Inferior parietal cortex (tissue), 1 donor: ENCODE measurements at regions not wholly inside any gene's neighbourhood (a gene's known extent, or its start where the extent isn't known, plus 50 kb on each side); places are given as distances from the start of the nearest gene placed in this dataset.

ENCODE experiments used
- DNase-seq: peaks from one replicate; pipeline ENCODE4 v3.0.0-alpha.2; 2016; ENCODE audit errors: extremely low spot score

DNA sequence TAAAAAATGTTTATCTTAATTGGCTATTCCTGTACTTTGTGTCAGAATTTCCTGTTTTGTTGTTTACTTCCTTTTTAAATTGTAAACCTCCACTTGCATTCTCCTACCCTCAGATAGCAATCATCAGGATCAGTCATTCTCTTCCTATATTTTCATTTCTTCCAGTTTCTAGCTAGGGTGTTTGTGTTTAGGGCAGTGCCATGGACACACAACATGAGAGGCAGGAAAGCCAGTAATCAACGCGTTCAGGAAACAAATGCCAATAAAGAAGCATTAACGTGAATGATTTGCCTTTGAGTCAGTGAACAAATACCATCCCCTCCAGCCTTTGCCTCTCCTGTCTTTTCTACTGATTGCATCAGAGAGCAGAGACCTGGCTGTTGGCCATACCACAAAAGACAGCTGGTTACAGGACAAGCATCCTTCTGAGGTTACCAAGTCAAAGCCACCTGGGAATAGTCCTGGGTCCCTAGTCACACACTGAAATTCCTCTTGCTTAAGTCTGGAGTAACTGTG, 56.7 kb upstream of the FHL2 start:
- no peak for DNase-seq

DNA sequence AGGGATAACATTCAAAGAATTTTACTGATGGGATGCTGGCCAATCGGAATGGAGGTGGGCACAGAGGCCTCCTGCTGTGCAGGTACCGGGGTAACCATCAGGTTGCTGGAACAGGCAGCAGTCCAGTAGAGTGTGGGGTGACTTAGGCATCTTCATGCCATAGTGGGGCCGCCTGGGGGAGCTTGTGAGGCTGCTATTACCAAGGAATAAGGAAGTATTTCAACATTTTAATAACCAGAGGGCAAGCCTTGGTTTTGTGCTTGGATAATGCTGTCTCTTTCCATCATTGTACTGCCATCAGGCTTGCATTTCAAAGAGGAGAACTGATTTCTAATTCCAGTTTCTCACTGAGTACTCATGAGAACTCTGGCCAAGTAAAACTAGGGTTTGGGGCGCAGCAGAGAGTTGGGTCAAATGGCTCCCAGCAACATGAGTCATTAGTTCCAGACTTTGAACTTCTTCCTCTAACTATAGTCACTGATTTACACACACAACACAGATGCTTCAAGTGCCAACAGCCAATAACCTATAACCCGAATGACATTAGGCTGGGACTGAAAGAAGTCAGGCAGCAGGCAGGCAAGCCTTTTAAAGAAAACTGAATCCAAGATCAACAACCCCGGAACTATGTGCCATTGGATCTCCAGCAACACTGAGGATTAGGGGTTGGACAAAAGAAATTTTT, 56.1 kb upstream of the FHL2 start:
- no peak for DNase-seq

- DNase-seq, result no peak
Observed at GRCh38 chr2:105451571-105452166, 52.8 kb upstream of the FHL2 start.

- DNase-seq, result no peak
Observed at GRCh38 chr2:105450471-105450870, 51.6 kb upstream of the FHL2 start.

- DNase-seq, result no peak
Observed at GRCh38 chr2:105449076-105449475, 50.2 kb upstream of the FHL2 start.
